ENCODE measurements at regions not wholly inside any gene's neighbourhood (a gene's known extent, or its start where the extent isn't known, plus 50 kb on each side); places are given as distances from the start of the nearest gene placed in this dataset.

DNA sequence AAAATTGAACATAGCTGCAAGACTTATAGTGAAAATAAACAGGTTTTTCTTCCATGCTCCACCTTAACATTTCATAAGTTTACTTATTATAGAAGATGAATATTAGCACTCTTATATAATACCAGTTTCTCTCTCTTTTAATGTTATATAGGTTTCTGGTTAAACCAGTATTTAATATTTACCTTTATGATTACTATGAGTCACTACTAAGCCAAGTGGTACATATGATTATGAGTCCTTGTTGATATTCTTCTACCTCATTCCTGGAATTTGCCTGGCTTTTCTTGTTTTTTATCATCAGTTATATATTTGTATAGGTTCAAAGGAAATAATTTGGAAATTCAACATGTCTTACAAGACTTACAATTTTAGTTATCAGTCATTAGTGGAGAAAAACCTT lies 89.9 kb upstream of the MAOA start:
- Histone ChIP-seq H3K4me3 (ENCODE audit: low read length) (no peak overlapping the region), H3K9me3 (ENCODE audit: low read length) (no peaks in the 10 kb centered on the region), H3K36me3 (ENCODE audit: insufficient read depth, low read length) (no peaks in the 10 kb centered on the region), H3K27me3 (ENCODE audit: insufficient read depth, low read length) (no peaks in the 10 kb centered on the region), H2AFZ (ENCODE audit: low read depth, low read length) (no peak overlapping the region), H3K4me1 (ENCODE audit: insufficient read depth, low read length) (no peaks in the 10 kb centered on the region)

DNA sequence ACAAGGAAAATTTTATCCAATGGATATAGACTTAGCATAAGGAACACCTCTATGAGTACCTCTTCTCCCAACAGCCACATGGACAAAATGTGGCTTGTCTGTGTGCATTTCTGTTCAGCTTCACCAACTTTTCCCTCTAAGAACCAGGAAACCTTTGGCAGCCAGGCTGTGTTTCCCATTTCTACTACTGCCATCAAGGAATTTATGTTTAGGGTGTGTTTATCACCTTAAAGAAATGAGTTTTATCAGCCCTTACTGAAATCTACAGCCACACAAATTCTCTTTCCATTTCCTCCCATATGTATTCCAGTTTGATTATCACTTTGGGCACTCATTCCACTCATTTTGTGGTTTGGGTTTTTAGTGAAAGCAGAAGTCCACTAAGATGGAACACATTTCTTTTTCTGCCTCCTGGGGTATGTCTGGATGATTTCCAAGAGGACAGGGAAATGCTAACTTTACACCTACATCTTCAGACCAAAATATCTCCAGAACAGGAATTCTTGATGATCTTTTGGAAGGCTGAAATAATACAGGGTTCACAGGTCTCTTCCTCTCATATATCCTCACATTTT lies 82.6 kb upstream of the MAOA start:
- Histone ChIP-seq H3K4me3 (ENCODE audit: low read length) (no peak overlapping the region), H3K36me3 (ENCODE audit: insufficient read depth, low read length) (no peaks in the 10 kb centered on the region), H3K27me3 (ENCODE audit: insufficient read depth, low read length) (no peaks in the 10 kb centered on the region), H3K9me3 (ENCODE audit: low read length) (no peaks in the 10 kb centered on the region), H2AFZ (ENCODE audit: low read depth, low read length) (no peak overlapping the region), H3K4me1 (ENCODE audit: insufficient read depth, low read length) (no peaks in the 10 kb centered on the region)

DNA sequence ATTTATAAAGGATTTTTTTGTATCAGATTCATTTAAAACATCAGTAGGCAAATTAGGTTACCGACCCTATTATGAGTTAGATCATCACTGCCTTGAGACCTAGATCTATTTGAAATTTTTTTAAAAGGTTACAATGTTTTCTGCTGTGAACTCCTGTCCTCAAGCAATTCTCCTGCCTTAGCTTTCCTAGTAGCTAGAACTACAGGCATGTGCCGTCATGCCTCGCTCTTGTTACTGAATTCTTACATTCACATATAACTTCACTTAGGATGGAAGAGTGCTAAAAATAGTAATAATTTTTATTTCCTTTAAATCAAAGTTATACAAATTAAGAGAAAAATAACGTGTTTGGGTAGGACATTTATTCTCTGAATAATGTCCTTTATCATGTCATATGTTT lies 75.5 kb upstream of the MAOA start:
- H3K4me3 ChIP-seq (ENCODE audit: low read length), result no peak overlapping the region
- H2AFZ ChIP-seq (ENCODE audit: low read depth, low read length), result no peak overlapping the region
- H3K27me3 ChIP-seq (ENCODE audit: insufficient read depth, low read length), result peaks cover 2% of the 10 kb centered on the region
- H3K36me3 ChIP-seq (ENCODE audit: insufficient read depth, low read length), result no peaks in the 10 kb centered on the region
- no peaks in the 10 kb centered on the region for H3K9me3 ChIP-seq (ENCODE audit: low read length)
- no peaks in the 10 kb centered on the region for H3K4me1 ChIP-seq (ENCODE audit: insufficient read depth, low read length)

DNA sequence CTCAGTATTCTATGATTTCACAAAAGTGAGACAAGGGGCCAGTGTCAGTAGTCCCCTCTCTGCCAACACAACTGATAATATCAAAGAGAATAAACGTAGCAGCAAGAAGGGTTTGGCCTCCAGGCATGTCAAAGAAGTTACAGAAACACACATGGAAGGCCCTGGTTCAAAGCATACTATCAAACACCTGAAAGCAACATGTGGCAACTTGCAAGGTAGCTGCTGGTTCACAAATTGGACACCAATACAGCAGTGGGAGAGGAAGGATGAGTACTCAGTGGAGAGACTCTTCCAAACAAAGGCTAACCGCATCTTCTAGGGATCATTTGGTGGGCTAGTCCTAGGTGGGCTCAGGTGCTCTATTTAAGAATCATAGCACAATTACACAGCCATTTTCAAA lies 74.9 kb upstream of the MAOA start:
- no peak overlapping the region for H3K4me3 ChIP-seq (ENCODE audit: low read length)

DNA sequence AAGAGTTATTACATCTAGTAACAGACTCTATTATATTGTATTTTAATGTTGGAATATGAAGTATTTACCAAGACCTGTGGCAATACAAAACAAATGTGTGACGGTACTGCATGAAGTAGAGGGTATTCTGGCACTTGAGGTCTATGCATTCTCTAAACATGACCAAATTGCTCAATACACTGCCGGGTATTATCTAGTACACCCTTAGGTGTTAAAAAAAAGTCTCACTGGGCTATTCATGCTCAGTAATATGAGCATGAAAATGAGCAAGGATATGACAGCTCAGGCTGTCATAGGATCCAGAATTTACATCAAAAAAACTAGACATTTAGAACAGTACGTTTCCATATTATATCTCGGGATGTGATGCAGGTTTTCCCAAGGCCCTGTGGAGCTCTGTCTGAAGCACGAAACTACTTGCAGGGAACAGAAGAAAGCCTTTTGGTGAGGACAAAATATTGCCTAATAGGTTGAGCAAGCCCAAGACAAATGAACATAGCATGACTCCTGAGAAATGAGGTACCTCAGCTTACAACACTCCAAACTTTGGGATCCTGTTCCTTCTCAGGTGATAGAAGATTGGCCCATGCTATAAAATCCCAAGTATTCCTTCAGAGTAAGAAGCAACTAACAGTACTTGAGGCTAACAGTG lies 74.1 kb upstream of the MAOA start:
- H3K4me3 ChIP-seq (ENCODE audit: low read length), result no peak overlapping the region
- H3K36me3 ChIP-seq (ENCODE audit: insufficient read depth, low read length), result no peaks in the 10 kb centered on the region
- no peaks in the 10 kb centered on the region for H3K4me1 ChIP-seq (ENCODE audit: insufficient read depth, low read length)
- no peak overlapping the region for H2AFZ ChIP-seq (ENCODE audit: low read depth, low read length)
- H3K27me3 ChIP-seq (ENCODE audit: insufficient read depth, low read length), result peaks cover 2% of the 10 kb centered on the region
- H3K9me3 ChIP-seq (ENCODE audit: low read length), result no peaks in the 10 kb centered on the region

More for the DNA sequence above, 74.9 kb upstream of the MAOA start:
- Histone ChIP-seq H3K36me3 (ENCODE audit: insufficient read depth, low read length) (no peaks in the 10 kb centered on the region), H3K9me3 (ENCODE audit: low read length) (no peaks in the 10 kb centered on the region), H3K27me3 (ENCODE audit: insufficient read depth, low read length) (peaks cover 2% of the 10 kb centered on the region), H3K4me1 (ENCODE audit: insufficient read depth, low read length) (no peaks in the 10 kb centered on the region), H2AFZ (ENCODE audit: low read depth, low read length) (no peak overlapping the region)

DNA sequence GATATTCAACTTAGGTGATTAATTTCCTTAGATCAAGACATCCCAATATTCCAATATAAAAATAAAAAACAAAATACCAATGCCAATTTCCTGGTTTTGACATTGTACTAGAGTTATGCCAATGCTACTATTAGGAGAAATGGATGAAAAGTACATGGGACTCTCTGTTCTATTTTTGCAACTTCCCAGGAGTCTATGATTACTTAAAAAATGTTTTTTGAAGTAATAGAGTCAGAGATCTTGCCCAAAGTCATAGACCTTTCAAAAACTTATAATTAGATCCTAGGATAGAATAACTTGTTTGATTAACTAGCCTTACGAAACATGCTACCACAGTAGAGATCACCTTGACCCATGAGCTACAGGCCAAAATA lies 73.6 kb upstream of the MAOA start:
- Histone ChIP-seq H3K4me3 (ENCODE audit: low read length) (no peak overlapping the region), H3K27me3 (ENCODE audit: insufficient read depth, low read length) (peaks cover 2% of the 10 kb centered on the region), H3K9me3 (ENCODE audit: low read length) (no peaks in the 10 kb centered on the region), H3K36me3 (ENCODE audit: insufficient read depth, low read length) (no peaks in the 10 kb centered on the region), H2AFZ (ENCODE audit: low read depth, low read length) (no peak overlapping the region), H3K4me1 (ENCODE audit: insufficient read depth, low read length) (no peaks in the 10 kb centered on the region)

DNA sequence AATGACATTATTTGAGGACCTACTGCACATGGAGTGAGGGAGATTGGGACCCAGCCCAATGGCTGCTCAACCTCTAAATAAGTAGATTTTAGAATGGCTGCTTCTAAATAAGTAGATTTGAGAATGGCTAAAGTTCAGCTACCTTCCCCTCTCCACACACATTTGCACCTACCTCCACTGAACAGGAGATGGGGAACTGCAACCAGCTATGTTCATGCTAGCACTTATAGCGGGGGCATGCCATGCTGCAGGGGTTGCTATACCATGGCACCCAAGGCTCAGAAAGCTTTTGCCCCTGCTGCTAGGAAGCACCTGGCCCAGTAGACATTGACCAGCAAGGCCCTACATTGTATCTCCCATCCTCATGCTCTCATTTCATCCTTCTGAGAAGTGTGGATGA lies 70.2 kb upstream of the MAOA start:
- H3K9me3 ChIP-seq (ENCODE audit: low read length), result no peaks in the 10 kb centered on the region

DNA sequence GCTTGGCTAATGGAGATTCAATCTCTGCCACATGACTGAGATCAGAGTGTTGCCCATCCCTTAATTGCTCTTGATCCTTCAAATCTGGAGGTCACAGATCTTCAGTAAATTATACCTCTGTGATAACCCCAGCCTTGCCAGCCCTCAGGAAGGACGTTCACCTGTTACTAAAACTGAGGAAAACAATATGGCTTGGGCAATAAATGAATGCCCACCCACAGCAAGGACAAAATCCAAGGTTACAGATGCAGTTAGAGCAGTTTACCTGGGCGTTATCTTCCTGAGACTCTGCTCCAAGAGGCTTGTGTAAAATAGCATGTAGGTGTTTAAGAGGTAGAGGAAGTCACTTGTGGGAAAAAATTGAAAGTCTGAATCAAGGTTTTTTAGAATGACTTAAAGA lies 69.3 kb upstream of the MAOA start:
- no peak overlapping the region for H3K4me3 ChIP-seq (ENCODE audit: low read length)
- H3K9me3 ChIP-seq (ENCODE audit: low read length), result no peaks in the 10 kb centered on the region
- H3K36me3 ChIP-seq (ENCODE audit: insufficient read depth, low read length), result no peaks in the 10 kb centered on the region
- H2AFZ ChIP-seq (ENCODE audit: low read depth, low read length), result no peak overlapping the region
- no peaks in the 10 kb centered on the region for H3K4me1 ChIP-seq (ENCODE audit: insufficient read depth, low read length)
- H3K27me3 ChIP-seq (ENCODE audit: insufficient read depth, low read length), result no peaks in the 10 kb centered on the region

More for the DNA sequence above, 70.2 kb upstream of the MAOA start:
- Histone ChIP-seq H2AFZ (ENCODE audit: low read depth, low read length) (no peak overlapping the region), H3K36me3 (ENCODE audit: insufficient read depth, low read length) (no peaks in the 10 kb centered on the region), H3K27me3 (ENCODE audit: insufficient read depth, low read length) (no peaks in the 10 kb centered on the region), H3K4me1 (ENCODE audit: insufficient read depth, low read length) (no peaks in the 10 kb centered on the region), H3K4me3 (ENCODE audit: low read length) (no peak overlapping the region)

DNA sequence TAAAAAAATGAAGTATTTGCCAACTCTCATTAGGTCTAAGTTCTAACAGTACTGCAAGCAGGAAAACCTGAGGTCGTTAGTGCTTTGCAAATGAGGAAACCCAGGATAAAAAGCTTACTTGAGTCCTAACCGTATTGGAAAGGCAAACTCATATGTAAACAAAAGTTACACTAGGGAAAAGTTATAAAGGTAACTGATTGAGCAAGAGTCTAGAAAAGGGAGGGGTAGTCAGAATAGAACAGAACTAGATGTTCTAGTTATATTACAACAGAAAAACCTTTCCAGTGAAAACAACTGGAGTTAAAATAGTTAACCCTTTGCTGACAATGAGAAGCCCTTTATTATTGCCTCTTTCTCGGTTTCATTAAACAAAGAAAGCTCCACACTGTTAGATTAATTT lies 66.4 kb upstream of the MAOA start:
- Histone ChIP-seq H3K4me3 (ENCODE audit: low read length) (no peak overlapping the region), H3K4me1 (ENCODE audit: insufficient read depth, low read length) (no peaks in the 10 kb centered on the region), H3K36me3 (ENCODE audit: insufficient read depth, low read length) (no peaks in the 10 kb centered on the region), H3K27me3 (ENCODE audit: insufficient read depth, low read length) (no peaks in the 10 kb centered on the region), H3K9me3 (ENCODE audit: low read length) (no peaks in the 10 kb centered on the region), H2AFZ (ENCODE audit: low read depth, low read length) (no peak overlapping the region)

DNA sequence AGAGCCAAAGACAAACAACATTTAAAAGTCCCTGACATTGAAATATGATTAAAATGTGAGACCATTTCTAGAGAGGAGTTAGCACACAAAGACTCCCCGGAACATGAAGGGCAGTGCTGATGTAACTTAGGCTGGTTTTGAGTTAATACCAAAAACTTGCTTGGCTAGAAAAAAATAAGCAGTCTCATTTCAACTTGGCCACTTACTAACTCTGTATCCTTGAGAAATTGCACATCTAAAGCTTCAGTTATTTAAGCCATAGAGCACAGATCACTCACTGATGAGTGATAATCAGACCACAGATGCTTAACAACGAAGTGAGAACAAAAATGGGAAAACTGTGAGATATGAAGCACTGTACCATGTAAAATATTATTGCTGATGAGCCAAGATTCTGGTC lies 65.9 kb upstream of the MAOA start:
- Histone ChIP-seq H3K27me3 (ENCODE audit: insufficient read depth, low read length) (no peaks in the 10 kb centered on the region), H2AFZ (ENCODE audit: low read depth, low read length) (no peak overlapping the region), H3K4me3 (ENCODE audit: low read length) (no peak overlapping the region), H3K36me3 (ENCODE audit: insufficient read depth, low read length) (no peaks in the 10 kb centered on the region), H3K4me1 (ENCODE audit: insufficient read depth, low read length) (no peaks in the 10 kb centered on the region), H3K9me3 (ENCODE audit: low read length) (no peaks in the 10 kb centered on the region)

DNA sequence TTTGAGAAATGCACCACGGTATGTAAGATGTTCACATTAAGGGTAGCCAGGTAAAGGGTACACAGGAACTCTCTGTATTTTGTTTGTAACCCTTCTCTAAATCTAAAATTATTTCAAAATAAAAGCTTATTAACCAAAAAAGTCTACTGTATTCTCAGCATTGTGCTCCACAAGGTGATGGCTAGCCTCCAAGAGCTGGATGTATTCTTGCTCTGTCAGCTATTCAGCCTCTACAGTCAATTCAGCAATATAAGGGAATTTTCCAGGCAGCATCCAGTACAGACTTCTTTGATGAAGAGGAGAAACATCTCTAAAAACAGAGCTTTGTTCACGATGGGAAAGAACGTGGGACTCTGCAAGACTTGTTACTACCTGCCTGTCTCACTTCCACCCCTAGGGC lies 63.5 kb upstream of the MAOA start:
- Histone ChIP-seq H3K27me3 (ENCODE audit: insufficient read depth, low read length) (no peaks in the 10 kb centered on the region), H2AFZ (ENCODE audit: low read depth, low read length) (no peak overlapping the region), H3K4me3 (ENCODE audit: low read length) (no peak overlapping the region), H3K36me3 (ENCODE audit: insufficient read depth, low read length) (no peaks in the 10 kb centered on the region), H3K4me1 (ENCODE audit: insufficient read depth, low read length) (no peaks in the 10 kb centered on the region), H3K9me3 (ENCODE audit: low read length) (no peaks in the 10 kb centered on the region)

DNA sequence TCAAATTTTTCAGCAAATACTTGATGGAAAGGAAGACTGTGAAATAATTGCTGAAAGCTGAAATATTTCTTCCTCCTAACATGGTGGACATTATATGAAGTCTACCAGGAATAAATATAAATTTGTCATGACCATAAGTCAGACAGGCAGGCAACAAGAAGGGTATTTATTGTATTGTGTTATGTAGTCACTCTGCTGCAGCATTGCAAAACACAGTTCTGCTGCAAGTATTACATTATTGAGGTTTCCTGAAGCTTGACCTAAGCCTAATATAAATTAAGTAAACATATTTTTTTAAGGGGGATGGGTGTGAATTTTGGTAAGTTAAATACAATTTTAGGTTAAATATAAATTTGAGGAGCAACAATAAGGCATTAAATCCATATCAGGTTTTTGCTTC lies 60.2 kb upstream of the MAOA start:
- H2AFZ ChIP-seq (ENCODE audit: low read depth, low read length), result no peak overlapping the region
- no peak overlapping the region for H3K4me3 ChIP-seq (ENCODE audit: low read length)
- H3K27me3 ChIP-seq (ENCODE audit: insufficient read depth, low read length), result no peaks in the 10 kb centered on the region
- H3K36me3 ChIP-seq (ENCODE audit: insufficient read depth, low read length), result no peaks in the 10 kb centered on the region
- H3K4me1 ChIP-seq (ENCODE audit: insufficient read depth, low read length), result peaks cover 4% of the 10 kb centered on the region
- no peaks in the 10 kb centered on the region for H3K9me3 ChIP-seq (ENCODE audit: low read length)

DNA sequence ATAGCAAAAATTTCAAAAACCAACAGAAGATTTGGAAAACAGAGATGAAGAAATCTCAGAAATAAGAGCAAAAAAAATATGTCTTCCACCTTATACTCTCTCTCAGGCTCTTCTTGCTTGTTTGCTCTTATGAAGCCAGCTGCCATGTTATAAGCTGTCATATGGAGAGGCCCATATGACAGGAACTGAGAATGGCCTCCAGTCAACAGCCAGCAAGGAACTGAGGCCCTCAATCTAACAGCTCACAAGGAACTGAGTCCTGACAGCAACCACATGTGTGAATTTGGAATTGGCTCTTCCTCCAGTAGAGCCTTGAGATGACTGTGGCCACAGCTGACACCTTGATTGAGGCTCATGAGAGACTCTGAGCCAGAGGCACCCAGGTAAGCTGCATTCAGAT lies 51.3 kb upstream of the MAOA start:
- Histone ChIP-seq H3K27me3 (ENCODE audit: insufficient read depth, low read length) (no peaks in the 10 kb centered on the region), H3K9me3 (ENCODE audit: low read length) (no peaks in the 10 kb centered on the region), H3K4me1 (ENCODE audit: insufficient read depth, low read length) (peaks cover 3% of the 10 kb centered on the region), H3K4me3 (ENCODE audit: low read length) (no peak overlapping the region), H2AFZ (ENCODE audit: low read depth, low read length) (no peak overlapping the region), H3K36me3 (ENCODE audit: insufficient read depth, low read length) (no peaks in the 10 kb centered on the region)

DNA sequence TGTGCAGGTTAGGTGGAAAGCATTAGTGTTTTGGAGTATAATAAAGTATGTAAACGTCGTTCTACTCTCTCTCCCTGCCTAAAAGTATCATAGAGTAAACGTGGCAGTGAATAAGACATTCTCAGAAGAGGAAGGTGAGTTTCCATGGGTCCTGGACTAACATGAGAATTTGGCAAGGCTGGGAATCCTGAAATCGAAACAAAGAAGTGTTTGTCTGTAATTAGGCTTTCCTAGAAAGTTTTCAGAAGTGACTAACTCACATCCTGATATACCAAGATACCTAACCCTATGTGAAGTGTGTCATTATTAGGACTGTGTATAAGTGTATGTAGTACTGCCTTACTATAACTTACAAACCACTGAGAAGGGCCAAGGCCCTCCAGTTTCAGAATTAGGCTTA lies 50.7 kb upstream of the MAOA start:
- Histone ChIP-seq H3K36me3 (ENCODE audit: insufficient read depth, low read length) (no peaks in the 10 kb centered on the region), H3K9me3 (ENCODE audit: low read length) (no peaks in the 10 kb centered on the region), H2AFZ (ENCODE audit: low read depth, low read length) (no peak overlapping the region), H3K4me3 (ENCODE audit: low read length) (no peak overlapping the region), H3K27me3 (ENCODE audit: insufficient read depth, low read length) (no peaks in the 10 kb centered on the region), H3K4me1 (ENCODE audit: insufficient read depth, low read length) (peaks cover 3% of the 10 kb centered on the region)

Measured in neuron (in vitro differentiated cells).